ENCODE measurements at regions not wholly inside any gene's neighbourhood (a gene's known extent, or its start where the extent isn't known, plus 50 kb on each side); places are given as distances from the start of the nearest gene placed in this dataset.

DNA sequence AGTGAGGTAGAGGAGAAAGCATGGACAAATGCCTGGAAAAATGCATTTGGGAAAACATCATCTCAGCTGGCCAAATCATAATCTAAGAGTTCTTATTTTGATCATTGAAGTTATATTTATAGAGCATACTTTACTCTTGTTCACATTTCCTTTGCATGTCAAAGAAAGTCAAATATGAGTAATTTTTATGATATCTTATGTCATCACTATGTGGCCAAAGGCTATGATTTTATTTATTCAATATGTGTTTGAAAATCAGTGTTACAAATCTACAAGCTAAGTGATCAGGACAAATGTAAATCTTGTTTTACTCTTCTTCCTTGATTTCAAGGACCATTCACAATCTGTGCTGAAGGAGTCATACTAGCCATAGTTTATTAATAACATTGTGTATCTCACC lies 237.2 kb upstream of the DPH6 start:
- TF ChIP-seq, protein P1, sequence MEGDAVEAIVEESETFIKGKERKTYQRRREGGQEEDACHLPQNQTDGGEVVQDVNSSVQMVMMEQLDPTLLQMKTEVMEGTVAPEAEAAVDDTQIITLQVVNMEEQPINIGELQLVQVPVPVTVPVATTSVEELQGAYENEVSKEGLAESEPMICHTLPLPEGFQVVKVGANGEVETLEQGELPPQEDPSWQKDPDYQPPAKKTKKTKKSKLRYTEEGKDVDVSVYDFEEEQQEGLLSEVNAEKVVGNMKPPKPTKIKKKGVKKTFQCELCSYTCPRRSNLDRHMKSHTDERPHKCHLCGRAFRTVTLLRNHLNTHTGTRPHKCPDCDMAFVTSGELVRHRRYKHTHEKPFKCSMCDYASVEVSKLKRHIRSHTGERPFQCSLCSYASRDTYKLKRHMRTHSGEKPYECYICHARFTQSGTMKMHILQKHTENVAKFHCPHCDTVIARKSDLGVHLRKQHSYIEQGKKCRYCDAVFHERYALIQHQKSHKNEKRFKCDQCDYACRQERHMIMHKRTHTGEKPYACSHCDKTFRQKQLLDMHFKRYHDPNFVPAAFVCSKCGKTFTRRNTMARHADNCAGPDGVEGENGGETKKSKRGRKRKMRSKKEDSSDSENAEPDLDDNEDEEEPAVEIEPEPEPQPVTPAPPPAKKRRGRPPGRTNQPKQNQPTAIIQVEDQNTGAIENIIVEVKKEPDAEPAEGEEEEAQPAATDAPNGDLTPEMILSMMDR (IDR thresholded peaks at IDR 0.05): no peak
- TF ChIP-seq ZFX (IDR thresholded peaks at IDR 0.05; ENCODE audit: borderline replicate concordance): no peak

All from 22Rv1 (cell line).